NCI-H2196 treated with DMSO at 0.1 percent for 48 hours (cell line): ENCODE measurements at regions not wholly inside any gene's neighbourhood (a gene's known extent, or its start where the extent isn't known, plus 50 kb on each side); places are given as distances from the start of the nearest gene placed in this dataset.

Experiments used
- DNase-seq: peaks from one replicate; lab custom pipeline; 2025; ENCODE audit not compliant: unreplicated experiment; lab: John Stamatoyannopoulos, UW

- DNase-seq: no peak
Measured at GRCh38 chrX:39133971-39134370, 332.7 kb downstream of the MID1IP1 start.

- DNase-seq: no peak
Measured at GRCh38 chrX:39137363-39137954, 336.2 kb downstream of the MID1IP1 start.

- no peak for DNase-seq
Measured at GRCh38 chrX:39140581-39140980, 339.3 kb downstream of the MID1IP1 start.

GRCh38 chrX:39144323-39144722 is 343.1 kb downstream of the MID1IP1 start:
- no peak for DNase-seq

- DNase-seq: no peak
Measured at GRCh38 chrX:39144956-39145355, 343.7 kb downstream of the MID1IP1 start.

GRCh38 chrX:39145859-39146258 is 344.6 kb downstream of the MID1IP1 start:
- no peak for DNase-seq

- DNase-seq: peak; percentile 10
Measured at GRCh38 chrX:39149761-39150160, 348.5 kb downstream of the MID1IP1 start.

- DNase-seq: no peak
Measured at GRCh38 chrX:39150220-39150619, 349.0 kb downstream of the MID1IP1 start.

- no peak for DNase-seq
Measured at GRCh38 chrX:39150621-39151020, 349.4 kb downstream of the MID1IP1 start.

GRCh38 chrX:39152106-39152649 is 350.9 kb downstream of the MID1IP1 start:
- DNase-seq: no peak

- no peak for DNase-seq
Measured at GRCh38 chrX:39156051-39156450, 354.8 kb downstream of the MID1IP1 start.

- DNase-seq: no peak
Measured at GRCh38 chrX:39157006-39157405, 355.7 kb downstream of the MID1IP1 start.

- DNase-seq: no peak
Measured at GRCh38 chrX:39157796-39158195, 356.5 kb downstream of the MID1IP1 start.

- no peak for DNase-seq
Measured at GRCh38 chrX:39158801-39159657, 357.8 kb downstream of the MID1IP1 start.

- DNase-seq: no peak
Measured at GRCh38 chrX:39159921-39160507, 358.8 kb downstream of the MID1IP1 start.

GRCh38 chrX:39161611-39162255 is 360.5 kb downstream of the MID1IP1 start:
- DNase-seq: no peak

- DNase-seq: no peak
Measured at GRCh38 chrX:39162322-39162735, 361.1 kb downstream of the MID1IP1 start.

GRCh38 chrX:39163581-39164126 is 362.4 kb downstream of the MID1IP1 start:
- no peak for DNase-seq

GRCh38 chrX:39164212-39164611 is 363.0 kb downstream of the MID1IP1 start:
- DNase-seq: no peak

- no peak for DNase-seq
Measured at GRCh38 chrX:39165185-39165584, 363.9 kb downstream of the MID1IP1 start.

GRCh38 chrX:39165773-39166172 is 364.5 kb downstream of the MID1IP1 start:
- no peak for DNase-seq
